ENCODE measurements at regions not wholly inside any gene's neighbourhood (a gene's known extent, or its start where the extent isn't known, plus 50 kb on each side); places are given as distances from the start of the nearest gene placed in this dataset.
A peak's percentile ranks its signal among the peaks of the same experiment; 100 is the strongest.

DNA sequence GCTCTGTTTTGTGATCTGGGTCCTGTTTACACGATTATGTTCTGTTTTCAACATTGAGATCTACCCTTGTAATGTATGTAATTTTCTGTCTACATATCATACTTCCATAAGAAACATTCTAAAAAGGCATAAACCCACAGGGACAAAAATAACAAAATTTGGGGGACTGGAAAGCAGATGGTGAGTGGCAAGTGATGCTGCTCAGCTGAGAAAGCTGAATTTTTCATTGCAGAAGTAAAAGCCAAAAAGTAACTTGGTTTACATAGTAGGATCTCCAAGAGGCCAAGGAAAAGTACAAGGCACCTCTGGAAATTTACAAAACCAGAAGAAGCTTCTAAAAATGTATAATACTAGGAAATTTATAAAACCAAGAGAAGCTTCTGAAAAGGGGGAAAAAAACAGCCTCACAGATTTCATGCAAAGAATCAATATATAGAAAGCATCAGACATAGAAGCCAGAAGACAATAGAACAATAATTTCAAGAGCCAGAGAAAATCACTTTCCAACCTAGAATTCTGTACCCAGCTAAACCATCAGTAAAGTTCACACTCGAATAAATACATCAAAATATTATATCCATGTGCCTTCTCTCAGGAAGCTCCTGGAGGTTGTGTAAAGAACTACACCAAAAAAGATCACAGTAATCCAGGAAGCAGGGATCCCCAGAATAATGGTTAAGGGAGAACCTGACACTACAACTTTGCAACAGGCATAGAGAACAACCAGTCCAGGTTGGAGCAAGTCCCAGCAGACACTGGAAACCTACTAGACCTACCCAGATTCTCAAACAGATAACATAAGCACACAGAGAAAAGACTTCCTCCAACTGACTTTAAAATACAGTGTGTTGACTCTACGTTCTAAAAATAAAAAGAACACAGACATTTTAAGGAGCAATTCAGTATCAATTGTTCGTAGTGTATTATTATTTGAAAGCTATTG is 401.7 kb upstream of the HS6ST1 start:
- Mint-ChIP-seq H3K36me3 (no peaks in the 10 kb centered on the region), H3K4me3 (no peak overlapping the region), H3K9me3 (no peaks in the 10 kb centered on the region), H3K27ac (no peak overlapping the region), H3K4me1 (no peaks in the 10 kb centered on the region)
- ATAC-seq: no peak
- no peak for DNase-seq (ENCODE audit: low spot score in 2 of 2)

DNA sequence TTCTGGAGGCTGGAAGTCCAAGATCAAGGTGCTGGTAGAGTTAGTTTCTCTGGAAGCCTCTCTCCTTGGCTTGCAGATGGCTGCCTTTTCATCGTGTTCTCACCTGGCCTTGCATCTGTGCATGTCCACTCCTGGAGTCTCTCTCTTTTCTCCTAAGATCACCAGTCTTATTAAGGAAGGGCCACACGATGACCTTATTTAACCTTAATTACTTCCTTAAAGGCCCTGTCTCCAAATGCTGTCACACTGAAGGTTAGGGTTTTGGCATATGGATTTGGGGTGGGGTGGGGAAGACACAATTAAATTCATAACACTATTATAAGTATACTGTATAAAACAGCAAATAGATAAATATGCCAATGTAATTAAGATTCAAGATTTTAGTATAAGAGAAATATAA is 402.4 kb upstream of the HS6ST1 start:
- DNase-seq (ENCODE audit: low spot score in 2 of 2) (no peak), ATAC-seq (no peak)

DNA sequence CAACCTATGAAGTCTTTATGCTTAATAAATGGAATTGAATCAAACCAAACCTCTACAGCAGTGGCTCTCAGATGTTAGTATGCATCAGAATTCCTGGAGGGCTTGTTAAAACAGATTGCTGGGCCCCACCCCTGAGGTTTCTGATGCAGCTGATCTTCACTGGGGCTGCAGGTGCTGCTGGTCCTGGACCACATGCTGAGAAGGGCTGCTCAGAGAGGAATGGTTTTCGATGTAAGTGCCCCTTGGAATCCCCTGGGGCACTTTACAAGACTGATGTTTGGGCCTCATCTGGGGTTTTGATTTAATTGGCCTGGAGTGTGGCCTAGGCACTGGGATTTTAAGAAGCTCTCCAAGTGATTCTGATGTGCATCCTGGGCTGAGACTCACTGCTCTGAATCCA is 403.8 kb upstream of the HS6ST1 start:
- no peak for ATAC-seq
- H3K4me3 Mint-ChIP-seq: no peak overlapping the region
- no peaks in the 10 kb centered on the region for H3K36me3 Mint-ChIP-seq
- peaks cover 6% of the 10 kb centered on the region for H3K4me1 Mint-ChIP-seq
- no peak for DNase-seq (ENCODE audit: low spot score in 2 of 2)
- H3K27ac Mint-ChIP-seq: no peak overlapping the region
- H3K9me3 Mint-ChIP-seq: peaks cover 3% of the 10 kb centered on the region

More for the DNA sequence above, 402.4 kb upstream of the HS6ST1 start:
- Mint-ChIP-seq H3K4me3 (no peak overlapping the region), H3K9me3 (no peaks in the 10 kb centered on the region), H3K36me3 (no peaks in the 10 kb centered on the region), H3K27ac (no peak overlapping the region), H3K4me1 (no peaks in the 10 kb centered on the region)

DNA sequence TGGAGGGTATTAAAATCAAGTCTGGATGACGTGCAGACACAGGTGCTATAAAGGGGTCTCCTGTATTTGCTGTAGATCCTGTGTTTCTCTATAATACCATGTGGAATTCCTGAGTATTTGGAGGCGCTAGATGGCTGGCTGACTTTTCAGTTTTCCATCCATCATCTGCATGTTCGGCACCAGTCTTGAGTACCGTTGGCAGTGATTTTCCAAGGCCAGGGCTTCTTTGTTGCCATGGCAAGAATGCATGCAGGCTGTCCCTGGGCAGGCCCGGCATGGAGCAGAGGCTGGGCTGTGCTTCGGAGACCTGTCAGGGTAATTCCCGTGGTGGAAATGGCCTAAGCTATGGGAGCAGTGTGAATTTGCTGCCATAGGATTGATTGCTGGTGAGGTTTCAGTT is 405.9 kb upstream of the HS6ST1 start:
- Mint-ChIP-seq H3K36me3 (no peaks in the 10 kb centered on the region), H3K27ac (no peak overlapping the region), H3K4me1 (peaks cover 7% of the 10 kb centered on the region), H3K9me3 (peaks cover 6% of the 10 kb centered on the region), H3K4me3 (no peak overlapping the region)
- DNase-seq (ENCODE audit: low spot score in 2 of 2) (no peak), ATAC-seq (no peak)

DNA sequence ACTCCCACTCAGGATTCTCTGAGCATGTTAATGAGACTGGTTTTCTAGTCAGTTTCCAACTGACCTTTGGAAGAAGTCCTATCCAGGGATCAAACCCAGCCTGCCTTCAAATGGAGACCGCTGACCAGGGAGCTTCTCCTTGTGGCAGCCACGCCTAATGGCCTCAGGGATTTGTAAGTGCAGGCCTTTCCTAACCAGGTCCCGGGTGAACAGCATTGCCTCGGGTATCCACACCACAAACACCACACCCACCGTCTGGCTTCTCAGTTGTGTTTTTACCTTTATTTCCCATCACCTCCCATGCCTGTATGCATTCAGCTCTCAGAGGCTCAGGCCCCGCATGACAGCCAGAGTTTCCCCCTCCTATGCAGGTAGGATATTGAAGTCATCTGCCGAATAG is 406.3 kb upstream of the HS6ST1 start:
- Mint-ChIP-seq H3K9me3 (peaks cover 6% of the 10 kb centered on the region), H3K27ac (no peak overlapping the region), H3K4me3 (no peak overlapping the region), H3K36me3 (no peaks in the 10 kb centered on the region), H3K4me1 (peaks cover 7% of the 10 kb centered on the region)
- no peak for ATAC-seq
- DNase-seq (ENCODE audit: low spot score in 2 of 2): no peak

DNA sequence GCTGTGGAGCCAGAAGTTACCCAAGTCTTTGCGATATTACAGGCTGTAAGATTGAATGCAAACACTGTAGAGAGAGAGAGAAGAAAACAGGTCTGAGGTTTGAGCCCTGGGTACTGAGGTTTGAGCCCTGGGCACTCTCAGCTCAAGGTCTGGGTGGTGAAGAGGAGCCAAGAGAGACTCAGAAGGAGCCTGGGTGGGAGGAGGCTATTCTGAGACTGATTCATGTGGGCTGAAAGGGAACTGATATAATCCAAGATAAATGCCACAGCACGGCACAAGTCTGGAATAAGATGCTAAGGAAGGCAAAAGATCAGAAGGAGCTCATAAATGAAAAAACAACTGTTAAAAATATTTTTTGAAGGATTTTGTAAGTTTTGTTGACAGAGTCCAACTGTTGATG is 407.6 kb upstream of the HS6ST1 start:
- Mint-ChIP-seq H3K36me3 (no peaks in the 10 kb centered on the region), H3K27ac (no peak overlapping the region), H3K9me3 (peaks cover 6% of the 10 kb centered on the region), H3K4me1 (peaks cover 7% of the 10 kb centered on the region), H3K4me3 (no peak overlapping the region)
- DNase-seq (ENCODE audit: low spot score in 2 of 2) (no peak), ATAC-seq (no peak)

DNA sequence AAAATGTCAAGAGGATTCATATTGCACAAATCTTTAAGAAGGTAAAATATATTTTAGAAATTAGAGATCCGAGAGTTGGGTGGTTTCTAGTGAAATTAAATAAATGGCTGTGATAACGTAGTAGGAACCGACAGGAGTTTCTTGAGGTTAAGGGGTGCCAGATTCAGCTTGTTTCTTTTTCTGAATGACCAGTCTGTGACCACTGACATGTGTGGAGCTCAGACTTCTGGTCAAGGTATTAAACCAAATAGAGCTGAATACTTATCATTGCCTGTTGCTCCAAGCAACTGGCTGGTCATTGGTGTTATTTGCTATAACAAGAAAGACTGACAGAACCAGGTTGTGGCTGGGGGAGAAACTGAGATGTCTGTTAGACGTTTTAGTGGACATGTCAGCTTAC is 408.2 kb upstream of the HS6ST1 start:
- Mint-ChIP-seq H3K4me1 (peaks cover 7% of the 10 kb centered on the region), H3K27ac (no peak overlapping the region), H3K36me3 (no peaks in the 10 kb centered on the region), H3K9me3 (peaks cover 6% of the 10 kb centered on the region), H3K4me3 (no peak overlapping the region)
- ATAC-seq (no peak), DNase-seq (ENCODE audit: low spot score in 2 of 2) (no peak)

DNA sequence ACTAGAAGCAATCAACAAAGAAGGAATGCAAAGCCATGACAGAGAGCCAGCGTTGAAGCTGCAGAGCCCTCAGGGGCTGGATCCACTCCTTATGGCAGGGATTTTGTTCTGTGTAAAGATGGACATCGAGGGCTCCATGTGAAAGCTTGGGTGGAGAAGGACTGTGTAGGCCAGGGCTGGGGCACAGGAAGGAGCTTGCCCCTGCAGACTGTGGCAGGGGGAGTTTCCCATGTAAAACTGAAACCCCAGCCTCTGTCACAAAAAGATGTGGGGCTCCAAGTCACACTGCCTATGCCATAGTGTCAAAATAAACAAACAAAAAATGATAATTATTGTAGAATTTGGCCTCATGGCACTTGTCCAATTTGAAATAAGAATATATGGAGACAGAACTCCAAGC is 408.7 kb upstream of the HS6ST1 start:
- Mint-ChIP-seq H3K27ac (no peak overlapping the region), H3K9me3 (peaks cover 6% of the 10 kb centered on the region), H3K4me1 (peaks cover 7% of the 10 kb centered on the region), H3K36me3 (no peaks in the 10 kb centered on the region), H3K4me3 (no peak overlapping the region)
- peak; percentile 53 for ATAC-seq
- DNase-seq (ENCODE audit: low spot score in 2 of 2): no peak

DNA sequence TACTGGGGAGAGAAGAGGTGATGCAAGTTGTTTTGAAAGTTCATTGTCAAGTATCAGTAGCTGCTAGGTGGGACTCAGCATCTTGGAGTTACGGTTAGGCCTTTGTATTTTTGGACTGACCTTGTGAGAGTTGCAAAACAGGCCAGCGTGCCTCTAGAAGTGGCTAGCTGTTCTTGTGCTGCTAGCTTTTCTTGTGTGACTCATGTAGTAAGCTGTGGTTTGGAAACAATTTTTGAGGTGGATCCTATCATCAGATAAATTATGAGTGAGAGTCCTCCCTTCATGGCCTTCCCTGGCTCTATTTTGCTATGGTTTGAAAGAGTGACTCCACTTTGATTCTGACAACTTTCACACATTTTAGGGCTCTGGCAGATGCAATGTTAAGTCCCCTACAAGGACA is 409.2 kb upstream of the HS6ST1 start:
- Mint-ChIP-seq H3K36me3 (no peaks in the 10 kb centered on the region), H3K4me3 (no peak overlapping the region), H3K9me3 (peaks cover 6% of the 10 kb centered on the region), H3K27ac (no peak overlapping the region), H3K4me1 (peaks cover 7% of the 10 kb centered on the region)
- DNase-seq (ENCODE audit: low spot score in 2 of 2) (no peak), ATAC-seq (peak; percentile 44)

DNA sequence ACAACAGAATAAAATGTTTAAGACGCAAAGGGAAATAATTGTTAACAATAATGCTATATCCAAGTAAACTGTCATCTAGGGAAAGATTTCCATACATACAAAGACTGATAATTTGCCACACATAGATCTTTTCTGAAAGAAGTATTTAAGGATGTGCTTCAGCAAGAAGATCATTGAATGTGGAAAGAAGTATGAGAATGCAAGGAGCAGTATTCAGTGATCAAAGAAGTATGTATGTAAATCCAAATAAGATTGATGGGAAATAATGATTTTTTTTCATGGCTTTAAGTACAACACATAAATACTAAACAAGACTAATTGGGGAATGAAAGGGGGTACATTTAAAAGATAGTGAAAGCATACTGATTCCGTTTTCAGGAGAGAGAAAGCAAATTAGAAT is 410.4 kb upstream of the HS6ST1 start:
- Mint-ChIP-seq H3K9me3 (peaks cover 6% of the 10 kb centered on the region), H3K4me3 (no peak overlapping the region), H3K27ac (no peak overlapping the region), H3K36me3 (no peaks in the 10 kb centered on the region), H3K4me1 (peaks cover 7% of the 10 kb centered on the region)
- ATAC-seq: no peak
- DNase-seq (ENCODE audit: low spot score in 2 of 2): no peak

DNA sequence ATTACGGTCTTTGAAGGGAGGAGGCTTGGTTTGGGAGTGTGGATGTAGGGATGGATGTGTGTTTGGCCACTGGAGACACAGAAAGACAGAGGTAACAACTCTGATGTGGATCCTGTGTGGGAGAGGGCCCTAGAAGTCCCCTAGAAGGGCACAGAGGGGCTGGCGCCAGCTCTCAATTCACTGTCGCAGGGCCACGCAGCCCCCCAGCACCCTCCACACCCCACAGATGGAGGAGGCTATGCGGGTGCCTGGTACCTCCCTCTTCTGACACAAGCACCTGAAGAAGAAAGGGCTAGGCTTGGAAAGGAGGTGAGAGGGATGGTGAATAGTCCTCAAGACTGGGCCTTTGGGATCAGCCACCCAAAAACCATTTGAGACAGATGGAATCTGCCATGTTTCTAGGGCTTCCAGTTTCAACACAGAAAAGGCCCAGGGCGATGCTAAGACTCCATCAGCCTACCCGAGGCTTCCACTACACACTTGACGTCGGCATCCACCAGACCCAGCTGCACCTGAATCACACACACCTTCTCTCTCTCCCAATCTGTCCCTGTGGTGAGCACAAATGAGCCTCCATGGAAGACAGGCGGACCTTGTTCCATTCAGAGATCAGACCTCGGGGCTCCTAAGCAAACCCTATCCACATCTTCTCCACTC is 413.5 kb upstream of the HS6ST1 start:
- peaks cover 5% of the 10 kb centered on the region for H3K4me1 Mint-ChIP-seq
- no peaks in the 10 kb centered on the region for H3K36me3 Mint-ChIP-seq
- no peak overlapping the region for H3K4me3 Mint-ChIP-seq
- ATAC-seq: no peak
- H3K27ac Mint-ChIP-seq: no peak overlapping the region
- H3K9me3 Mint-ChIP-seq: peaks cover 5% of the 10 kb centered on the region
- DNase-seq (ENCODE audit: low spot score in 2 of 2): no peak

DNA sequence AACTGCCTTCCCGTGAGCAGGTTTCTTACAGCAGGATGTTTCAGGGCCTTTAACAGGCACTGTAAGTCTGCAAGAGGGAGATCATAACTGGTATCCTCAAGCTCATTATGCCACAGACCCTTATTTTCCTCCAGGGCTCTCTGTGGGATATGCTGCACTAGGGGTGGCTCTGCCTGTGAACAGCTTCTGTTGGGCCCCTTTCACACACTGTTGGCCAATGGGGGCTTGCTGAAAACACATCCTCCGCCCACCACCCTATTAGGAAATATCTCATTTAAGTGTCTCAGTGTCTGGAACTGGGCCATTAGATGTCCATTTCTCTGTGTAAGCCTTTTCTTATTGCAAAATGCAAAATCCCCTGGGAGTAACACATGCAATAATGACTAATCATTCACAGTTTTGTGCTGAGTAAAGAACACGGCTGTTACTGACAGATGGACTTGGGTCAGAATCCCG is 414.3 kb upstream of the HS6ST1 start:
- Mint-ChIP-seq H3K4me3 (no peak overlapping the region), H3K27ac (no peak overlapping the region), H3K9me3 (peaks cover 3% of the 10 kb centered on the region), H3K36me3 (no peaks in the 10 kb centered on the region), H3K4me1 (no peaks in the 10 kb centered on the region)
- ATAC-seq (no peak), DNase-seq (ENCODE audit: low spot score in 2 of 2) (peak in 1 of 2 donors; percentile 20)

DNA sequence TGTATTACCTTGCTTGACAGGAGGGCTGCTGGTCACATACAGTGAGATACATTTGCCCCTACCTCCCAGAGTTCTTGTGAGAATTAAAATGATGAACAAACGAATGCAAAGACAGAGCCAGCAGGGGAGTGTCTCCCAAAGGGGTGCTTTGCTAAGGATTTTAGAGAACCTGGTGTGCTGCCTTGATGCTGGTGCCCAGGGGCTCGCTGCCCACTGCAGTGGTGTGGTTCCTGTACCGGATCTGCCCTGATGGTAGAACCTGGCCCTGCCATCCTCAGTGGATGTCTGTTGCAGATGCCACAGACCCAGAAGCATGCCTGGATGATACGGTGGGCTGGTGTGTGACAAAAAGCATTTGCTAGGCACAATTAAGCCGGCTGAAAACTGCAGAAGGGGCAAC is 414.8 kb upstream of the HS6ST1 start:
- H3K4me3 Mint-ChIP-seq: no peak overlapping the region
- DNase-seq (ENCODE audit: low spot score in 2 of 2) (no peak), ATAC-seq (no peak)
- H3K4me1 Mint-ChIP-seq: no peaks in the 10 kb centered on the region
- H3K36me3 Mint-ChIP-seq: no peaks in the 10 kb centered on the region
- peaks cover 3% of the 10 kb centered on the region for H3K9me3 Mint-ChIP-seq
- H3K27ac Mint-ChIP-seq: no peak overlapping the region

DNA sequence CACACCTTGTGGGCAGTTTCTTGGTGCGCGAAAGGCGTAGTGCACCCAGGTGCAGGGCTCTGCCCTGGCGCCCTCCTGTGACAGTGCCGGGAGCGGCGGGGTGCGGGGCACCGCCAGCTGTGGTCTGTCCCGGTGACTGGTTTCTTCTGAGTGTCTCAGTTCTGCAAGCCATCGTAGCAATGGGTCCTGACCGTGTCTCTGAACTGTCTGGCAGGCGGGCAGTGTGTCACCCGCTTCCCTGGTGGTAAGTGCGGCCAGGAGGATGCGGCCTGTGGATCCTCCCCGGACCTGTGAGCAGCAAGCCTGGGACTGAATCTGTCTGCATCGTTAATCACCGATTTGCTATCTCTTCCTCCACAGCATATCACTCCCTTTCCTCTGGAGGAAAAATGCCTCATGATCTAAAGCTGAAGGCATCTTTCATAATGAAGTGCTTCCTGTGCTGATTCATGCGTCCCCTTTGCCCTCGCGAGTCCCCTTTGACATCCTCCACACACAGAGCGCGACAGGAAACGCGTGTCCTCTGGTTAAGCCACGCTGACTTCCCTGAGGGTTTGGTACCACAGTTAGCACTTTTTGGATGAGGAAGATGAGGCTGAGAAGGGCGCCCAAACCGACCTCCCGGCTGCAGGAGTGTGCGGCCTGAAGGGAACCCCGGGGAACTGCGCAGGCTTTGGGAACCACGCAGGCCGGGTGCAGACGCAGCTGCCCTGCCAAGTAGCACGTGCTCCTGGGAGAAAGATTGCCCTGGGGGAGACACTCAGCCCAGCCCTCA is 416.0 kb upstream of the HS6ST1 start:
- Mint-ChIP-seq H3K27ac (no peak overlapping the region), H3K4me3 (no peak overlapping the region), H3K4me1 (no peaks in the 10 kb centered on the region), H3K9me3 (no peaks in the 10 kb centered on the region), H3K36me3 (no peaks in the 10 kb centered on the region)
- peak; percentile 8 for ATAC-seq
- DNase-seq (ENCODE audit: low spot score in 2 of 2): peak in 1 of 2 donors; percentile 44

DNA sequence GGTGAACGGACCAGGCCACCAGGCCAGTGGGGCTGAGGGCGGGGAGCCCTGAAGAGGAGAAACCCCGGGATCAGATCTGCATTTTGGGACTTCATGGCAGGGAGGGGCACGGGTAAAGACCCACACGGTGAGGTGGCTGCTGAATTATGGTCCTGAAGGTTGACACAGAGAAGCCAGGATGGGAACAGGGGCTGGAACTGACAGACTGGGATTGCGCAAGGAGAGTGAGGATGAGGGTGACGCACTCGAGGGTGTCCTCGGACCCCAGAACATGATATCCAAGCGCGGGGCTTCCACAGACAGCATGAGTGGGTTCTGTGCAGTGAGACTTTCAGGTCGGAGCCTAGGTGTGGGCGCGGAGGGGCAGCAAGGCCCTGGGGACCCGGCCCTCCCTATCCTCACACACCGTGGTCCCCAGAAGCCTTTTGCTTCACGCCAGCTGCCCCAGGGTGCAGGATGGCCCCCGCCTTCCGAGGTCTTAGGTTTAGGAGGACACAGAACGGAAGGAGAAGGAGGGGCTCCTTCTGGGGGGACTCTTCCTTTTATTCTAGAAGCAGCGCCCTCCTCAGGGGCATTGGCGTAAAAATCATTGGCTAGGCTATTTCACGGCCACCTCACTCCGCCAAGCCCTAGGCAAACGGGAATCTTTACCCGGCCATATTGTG is 416.8 kb upstream of the HS6ST1 start:
- Mint-ChIP-seq H3K27ac (no peak overlapping the region), H3K4me1 (no peaks in the 10 kb centered on the region), H3K9me3 (no peaks in the 10 kb centered on the region), H3K36me3 (no peaks in the 10 kb centered on the region), H3K4me3 (no peak overlapping the region)
- no peak for ATAC-seq
- peak in 1 of 2 donors; percentile 36 for DNase-seq (ENCODE audit: low spot score in 2 of 2)

Data from stimulated activated effector memory CD8-positive, alpha-beta T cell treated with anti-CD3 and anti-CD28 coated beads, Interleukin-12 subunit alpha, Interleukin-12 subunit beta, amount 100 ng/mL, for 72 hours (primary cell).